ENCODE measurements at regions not wholly inside any gene's neighbourhood (a gene's known extent, or its start where the extent isn't known, plus 50 kb on each side); places are given as distances from the start of the nearest gene placed in this dataset.

GRCh38 chr12:91978143-91978542 is 167.5 kb downstream of the BTG1 start:
- no peak overlapping the region for H2AFZ ChIP-seq (ENCODE audit: low read depth, low read length, severe bottlenecking)
- H3K27ac ChIP-seq (ENCODE audit: low read depth, low read length) = no peak overlapping the region
- no peak overlapping the region for H3K4me2 ChIP-seq (ENCODE audit: low read depth, low read length, poor library complexity, severe bottlenecking)
- H3K9ac ChIP-seq (ENCODE audit: low read length) = no peak overlapping the region
- no peaks in the 10 kb centered on the region for H4K20me1 ChIP-seq (ENCODE audit: low read depth, low read length)
- no peaks in the 10 kb centered on the region for H3K79me2 ChIP-seq (ENCODE audit: insufficient read depth, low read length)
- H3K4me3 ChIP-seq (ENCODE audit: insufficient read depth, low read length, poor library complexity, severe bottlenecking) = no peak overlapping the region
- no peaks in the 10 kb centered on the region for H3K36me3 ChIP-seq (ENCODE audit: low read length)
- TF ChIP-seq, protein P1, sequence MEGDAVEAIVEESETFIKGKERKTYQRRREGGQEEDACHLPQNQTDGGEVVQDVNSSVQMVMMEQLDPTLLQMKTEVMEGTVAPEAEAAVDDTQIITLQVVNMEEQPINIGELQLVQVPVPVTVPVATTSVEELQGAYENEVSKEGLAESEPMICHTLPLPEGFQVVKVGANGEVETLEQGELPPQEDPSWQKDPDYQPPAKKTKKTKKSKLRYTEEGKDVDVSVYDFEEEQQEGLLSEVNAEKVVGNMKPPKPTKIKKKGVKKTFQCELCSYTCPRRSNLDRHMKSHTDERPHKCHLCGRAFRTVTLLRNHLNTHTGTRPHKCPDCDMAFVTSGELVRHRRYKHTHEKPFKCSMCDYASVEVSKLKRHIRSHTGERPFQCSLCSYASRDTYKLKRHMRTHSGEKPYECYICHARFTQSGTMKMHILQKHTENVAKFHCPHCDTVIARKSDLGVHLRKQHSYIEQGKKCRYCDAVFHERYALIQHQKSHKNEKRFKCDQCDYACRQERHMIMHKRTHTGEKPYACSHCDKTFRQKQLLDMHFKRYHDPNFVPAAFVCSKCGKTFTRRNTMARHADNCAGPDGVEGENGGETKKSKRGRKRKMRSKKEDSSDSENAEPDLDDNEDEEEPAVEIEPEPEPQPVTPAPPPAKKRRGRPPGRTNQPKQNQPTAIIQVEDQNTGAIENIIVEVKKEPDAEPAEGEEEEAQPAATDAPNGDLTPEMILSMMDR (IDR thresholded peaks at IDR 0.05; ENCODE audit: insufficient read depth, low read length, poor library complexity, severe bottlenecking) = no peak
- no peak for TF ChIP-seq EZH2phosphoT487 (conservative IDR thresholded peaks at IDR 0.05; ENCODE audit: low read length)
- no peaks in the 10 kb centered on the region for H3K27me3 ChIP-seq (ENCODE audit: low read length)
- no peaks in the 10 kb centered on the region for H3F3A ChIP-seq (ENCODE audit: insufficient read depth)
- H3K9me2 ChIP-seq (replicated peaks; ENCODE audit: insufficient read depth, low read length) = no peaks in the 10 kb centered on the region
- H3K9me3 ChIP-seq (ENCODE audit: insufficient read depth, low read length) = no peaks in the 10 kb centered on the region

GRCh38 chr12:91975891-91976290 is 169.8 kb downstream of the BTG1 start:
- no peaks in the 10 kb centered on the region for H4K20me1 ChIP-seq (ENCODE audit: low read depth, low read length)
- TF ChIP-seq EZH2phosphoT487 (conservative IDR thresholded peaks at IDR 0.05; ENCODE audit: low read length) = no peak
- TF ChIP-seq, protein P1 (IDR thresholded peaks at IDR 0.05; ENCODE audit: insufficient read depth, low read length, poor library complexity, severe bottlenecking) = no peak
- no peak overlapping the region for H2AFZ ChIP-seq (ENCODE audit: low read depth, low read length, severe bottlenecking)
- H3K4me3 ChIP-seq (ENCODE audit: insufficient read depth, low read length, poor library complexity, severe bottlenecking) = no peak overlapping the region
- H3K9me3 ChIP-seq (ENCODE audit: insufficient read depth, low read length) = no peaks in the 10 kb centered on the region
- H3K27ac ChIP-seq (ENCODE audit: low read depth, low read length) = no peak overlapping the region
- H3F3A ChIP-seq (ENCODE audit: insufficient read depth) = no peaks in the 10 kb centered on the region
- no peak overlapping the region for H3K4me2 ChIP-seq (ENCODE audit: low read depth, low read length, poor library complexity, severe bottlenecking)
- H3K9me2 ChIP-seq (replicated peaks; ENCODE audit: insufficient read depth, low read length) = no peaks in the 10 kb centered on the region
- H3K79me2 ChIP-seq (ENCODE audit: insufficient read depth, low read length) = no peaks in the 10 kb centered on the region
- H3K9ac ChIP-seq (ENCODE audit: low read length) = no peak overlapping the region
- H3K27me3 ChIP-seq (ENCODE audit: low read length) = no peaks in the 10 kb centered on the region
- H3K36me3 ChIP-seq (ENCODE audit: low read length) = no peaks in the 10 kb centered on the region

- Histone ChIP-seq H4K20me1 (ENCODE audit: low read depth, low read length) (no peaks in the 10 kb centered on the region), H2AFZ (ENCODE audit: low read depth, low read length, severe bottlenecking) (no peak overlapping the region), H3K27ac (ENCODE audit: low read depth, low read length) (no peak overlapping the region), H3K79me2 (ENCODE audit: insufficient read depth, low read length) (no peaks in the 10 kb centered on the region), H3K9me3 (ENCODE audit: insufficient read depth, low read length) (no peaks in the 10 kb centered on the region), H3K4me2 (ENCODE audit: low read depth, low read length, poor library complexity, severe bottlenecking) (no peak overlapping the region), H3K9me2 (replicated peaks; ENCODE audit: insufficient read depth, low read length) (no peaks in the 10 kb centered on the region), H3F3A (ENCODE audit: insufficient read depth) (no peaks in the 10 kb centered on the region), H3K4me3 (ENCODE audit: insufficient read depth, low read length, poor library complexity, severe bottlenecking) (no peak overlapping the region), H3K9ac (ENCODE audit: low read length) (no peak overlapping the region), H3K27me3 (ENCODE audit: low read length) (no peaks in the 10 kb centered on the region), H3K36me3 (ENCODE audit: low read length) (no peaks in the 10 kb centered on the region)
- TF ChIP-seq, protein P1 (IDR thresholded peaks at IDR 0.05; ENCODE audit: insufficient read depth, low read length, poor library complexity, severe bottlenecking) = no peak
- no peak for TF ChIP-seq EZH2phosphoT487 (conservative IDR thresholded peaks at IDR 0.05; ENCODE audit: low read length)
These were observed 171.0 kb downstream of the BTG1 start for GRCh38 chr12:91974541-91975085.

Measured in SU-DHL-6 (cell line).